DND-41 (cell line): ENCODE measurements at regions not wholly inside any gene's neighbourhood (a gene's known extent, or its start where the extent isn't known, plus 50 kb on each side); places are given as distances from the start of the nearest gene placed in this dataset.

Experiments used
- ATAC-seq: fragments of 200-7000 bp; cut with Tn5 transposase; 3 replicates; pipeline ENCODE4 v1.9.1; 2021; ENCODE audit warnings: low read depth; ENCODE audit not compliant: insufficient read depth
- DNase-seq: peaks from one replicate; pipeline ENCODE4 v3.0.0-alpha.2; 2020
- H2AFZ ChIP-seq: 2 replicates; pipeline ENCODE4 v1.6.0; 2012; ENCODE audit warnings: low read depth, low read length
- H3K27ac ChIP-seq: 2 replicates; pipeline ENCODE4 v1.5.1; 2012; ENCODE audit warnings: low read length, inconsistent platforms
- H3K27me3 ChIP-seq: fragments of 200-600 bp; sonication (generic); 2 replicates; pipeline ENCODE4 v1.6.0; 2012; ENCODE audit warnings: low read length, mild to moderate bottlenecking, inconsistent platforms; ENCODE audit not compliant: insufficient read depth, poor library complexity
- H3K36me3 ChIP-seq: 2 replicates; pipeline ENCODE4 v1.5.1; 2012; ENCODE audit warnings: low read length, inconsistent platforms; ENCODE audit not compliant: insufficient read depth
- H3K4me1 ChIP-seq: 2 replicates; pipeline ENCODE4 v1.5.1; 2012; ENCODE audit warnings: mild to moderate bottlenecking, low read length; ENCODE audit not compliant: insufficient read depth
- H3K4me2 ChIP-seq: 2 replicates; pipeline ENCODE4 v1.6.0; 2012; ENCODE audit warnings: mild to moderate bottlenecking, moderate library complexity, low read length, inconsistent platforms; ENCODE audit not compliant: insufficient read depth
- H3K4me3 ChIP-seq, 2 experiments: fragments of 200-600 bp in 1 of 2; shearing (Covaris generic) in 1 of 2; 2 replicates each; pipeline ENCODE4 v1.5.1; 2012 to 2016; ENCODE audit warnings: inconsistent platforms in 2 of 2, low read length in 2 of 2, mild to moderate bottlenecking in 2 of 2, low read depth in 1 of 2, moderate library complexity in 1 of 2
- H3K79me2 ChIP-seq: 2 replicates; pipeline ENCODE4 v1.6.0; 2012; ENCODE audit warnings: low read length, inconsistent platforms; ENCODE audit not compliant: insufficient read depth
- H3K9ac ChIP-seq: 2 replicates; pipeline ENCODE4 v1.6.0; 2012; ENCODE audit warnings: low read depth, mild to moderate bottlenecking, inconsistent platforms, low read length, moderate library complexity
- H3K9me3 ChIP-seq: 2 replicates; pipeline ENCODE4 v1.5.1; 2012; ENCODE audit warnings: low read length, moderate library complexity, mild to moderate bottlenecking, inconsistent platforms; ENCODE audit not compliant: insufficient read depth, severe bottlenecking
- H4K20me1 ChIP-seq: 2 replicates; pipeline ENCODE4 v1.6.0; 2012; ENCODE audit warnings: low read length; ENCODE audit not compliant: insufficient read depth
- CTCF ChIP-seq: IDR thresholded peaks from 2 replicates; pipeline ENCODE4 v1.5.1; 2012; ENCODE audit warnings: borderline replicate concordance, low read length, moderate library complexity, mild to moderate bottlenecking; ENCODE audit not compliant: poor library complexity, severe bottlenecking; ENCODE audit errors: extremely low read depth
- EZH2 ChIP-seq: IDR thresholded peaks from 3 replicates; pipeline ENCODE4 v1.6.1; 2012; ENCODE audit warnings: borderline replicate concordance, low read depth, mild to moderate bottlenecking, moderate library complexity, low read length, inconsistent platforms; ENCODE audit not compliant: severe bottlenecking

DNA sequence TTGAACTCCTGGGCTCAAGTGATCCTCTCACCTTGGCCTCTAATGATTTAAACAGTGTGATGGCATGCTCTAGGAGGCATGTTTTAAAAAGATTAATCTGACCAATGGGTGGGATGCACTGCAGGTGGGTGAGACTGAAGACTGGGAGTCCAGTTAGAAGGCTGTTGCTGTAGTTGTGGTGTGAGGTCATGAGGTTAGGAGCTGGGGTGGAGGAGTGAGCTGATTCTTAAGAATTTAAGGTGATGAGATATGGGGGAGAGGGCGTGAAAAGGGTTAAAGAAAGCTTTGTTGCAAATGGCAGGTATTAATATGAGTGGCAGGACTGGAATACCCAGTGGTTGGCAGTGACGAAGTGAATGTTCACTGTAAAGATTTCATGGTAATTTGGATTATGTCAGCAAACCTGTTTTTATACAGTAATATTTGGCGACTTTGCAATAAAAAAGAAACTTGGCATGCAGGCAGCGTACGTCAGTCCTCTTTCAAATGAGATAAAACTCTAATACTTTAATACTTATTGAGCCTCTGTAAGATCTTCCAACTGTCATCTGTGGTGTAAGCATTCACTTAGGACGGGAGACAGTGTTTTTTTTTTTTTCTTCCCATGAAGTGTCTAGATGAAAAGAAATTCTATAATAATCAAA, 72.8 kb upstream of the MTPN start:
- Histone ChIP-seq H4K20me1 (no peaks in the 10 kb centered on the region), H3K27me3 (no peaks in the 10 kb centered on the region), H3K9ac (no peak overlapping the region), H3K36me3 (no peaks in the 10 kb centered on the region), H2AFZ (no peak overlapping the region), H3K27ac (no peak overlapping the region), H3K4me3 (no peak overlapping the region), H3K4me1 (no peaks in the 10 kb centered on the region), H3K9me3 (peaks cover 6% of the 10 kb centered on the region), H3K4me2 (no peak overlapping the region), H3K79me2 (no peaks in the 10 kb centered on the region)
- TF ChIP-seq EZH2 (no peak), CTCF (no peak)
- ATAC-seq (no peak), DNase-seq (no peak)

- Histone ChIP-seq H3K36me3 (no peaks in the 10 kb centered on the region), H3K9me3 (peaks cover 6% of the 10 kb centered on the region), H3K9ac (no peak overlapping the region), H3K4me3 (no peak overlapping the region), H4K20me1 (no peaks in the 10 kb centered on the region), H3K27me3 (no peaks in the 10 kb centered on the region), H3K4me2 (no peak overlapping the region), H3K27ac (no peak overlapping the region), H2AFZ (no peak overlapping the region), H3K79me2 (no peaks in the 10 kb centered on the region), H3K4me1 (no peaks in the 10 kb centered on the region)
- TF ChIP-seq EZH2 (no peak), CTCF (no peak)
- ATAC-seq = no peak
- no peak for DNase-seq
These were observed 72.0 kb upstream of the MTPN start for GRCh38 chr7:136049117-136049516.

GRCh38 chr7:136046548-136046947, 69.4 kb upstream of the MTPN start:
- no peak overlapping the region for H3K27ac ChIP-seq
- H3K9me3 ChIP-seq = peaks cover 6% of the 10 kb centered on the region
- TF ChIP-seq CTCF (no peak), EZH2 (no peak)
- H3K9ac ChIP-seq = no peak overlapping the region
- no peaks in the 10 kb centered on the region for H3K27me3 ChIP-seq
- no peaks in the 10 kb centered on the region for H4K20me1 ChIP-seq
- ATAC-seq (no peak), DNase-seq (no peak)
- no peaks in the 10 kb centered on the region for H3K4me1 ChIP-seq
- no peak overlapping the region for H2AFZ ChIP-seq
- H3K4me3 ChIP-seq = no peak overlapping the region
- H3K4me2 ChIP-seq = no peak overlapping the region
- no peaks in the 10 kb centered on the region for H3K36me3 ChIP-seq
- no peaks in the 10 kb centered on the region for H3K79me2 ChIP-seq
